ENCODE measurements at regions not wholly inside any gene's neighbourhood (a gene's known extent, or its start where the extent isn't known, plus 50 kb on each side); places are given as distances from the start of the nearest gene placed in this dataset.

DNA sequence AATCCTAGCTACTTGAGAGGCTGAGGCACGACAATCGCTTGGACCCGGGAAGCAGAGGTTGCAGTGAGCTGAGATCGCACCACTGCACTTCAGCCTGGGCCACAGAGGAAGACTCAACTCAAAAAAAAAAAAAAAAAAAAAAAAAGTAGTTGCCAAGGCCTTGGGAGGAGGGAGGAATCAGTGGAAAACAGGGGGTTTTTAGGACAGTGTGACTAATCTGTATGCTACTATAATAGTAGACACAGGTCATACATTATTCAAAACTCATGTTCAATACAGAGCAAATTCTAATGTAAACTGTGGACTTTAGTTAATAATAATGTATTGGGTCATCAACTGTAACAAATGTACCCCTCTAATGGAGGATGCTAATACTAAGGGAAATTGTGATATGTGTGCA is 51.7 kb upstream of the CTPS1 start (continued):
- TF ChIP-seq CHD1 (IDR thresholded peaks at IDR 0.05; ENCODE audit: low read depth, low read length) (no peak), CBX5 (IDR thresholded peaks at IDR 0.05; ENCODE audit: low read depth, low read length) (no peak), TAF1 (IDR thresholded peaks at IDR 0.05; ENCODE audit: low read depth, low read length) (no peak), NRF1 (IDR thresholded peaks at IDR 0.05; ENCODE audit: low read depth, low read length) (no peak), TAF7 (optimal IDR thresholded peaks at IDR 0.05; ENCODE audit: borderline replicate concordance, low read depth, low read length) (no peak)

All from H1 (cell line).